ENCODE measurements at regions not wholly inside any gene's neighbourhood (a gene's known extent, or its start where the extent isn't known, plus 50 kb on each side); places are given as distances from the start of the nearest gene placed in this dataset.
"Not testable (repeated sequence)": the region's sequence is repeated elsewhere in the genome, so short reads cannot be mapped to it uniquely, and the experiment has no call there.

GRCh38 chrX:95218976-95219375 is 1465.7 kb upstream of the DIAPH2 start:
- no peak for DNase-seq

- no peak for DNase-seq
Observed at GRCh38 chrX:95248386-95248785, 1436.3 kb upstream of the DIAPH2 start.

GRCh38 chrX:95290455-95290854 is 1394.2 kb upstream of the DIAPH2 start:
- DNase-seq: no peak

GRCh38 chrX:95291561-95291960 is 1393.1 kb upstream of the DIAPH2 start:
- DNase-seq: no peak

- DNase-seq: no peak
Observed at GRCh38 chrX:95318882-95319281, 1365.8 kb upstream of the DIAPH2 start.

- no peak for DNase-seq
Observed at GRCh38 chrX:95325185-95325584, 1359.5 kb upstream of the DIAPH2 start.

- no peak for DNase-seq
Observed at GRCh38 chrX:95330292-95330691, 1354.3 kb upstream of the DIAPH2 start.

- no peak for DNase-seq
Observed at GRCh38 chrX:95332530-95332929, 1352.1 kb upstream of the DIAPH2 start.

GRCh38 chrX:95346856-95347255 is 1337.8 kb upstream of the DIAPH2 start:
- no peak for DNase-seq

- no peak for DNase-seq
Observed at GRCh38 chrX:95350774-95351488, 1333.7 kb upstream of the DIAPH2 start.

GRCh38 chrX:95367286-95367685 is 1317.4 kb upstream of the DIAPH2 start:
- DNase-seq: no peak

GRCh38 chrX:95382799-95383198 is 1301.8 kb upstream of the DIAPH2 start:
- no peak for DNase-seq

GRCh38 chrX:95383778-95384177 is 1300.9 kb upstream of the DIAPH2 start:
- DNase-seq: no peak

GRCh38 chrX:95427389-95427788 is 1257.3 kb upstream of the DIAPH2 start:
- no peak for DNase-seq

- no peak for DNase-seq
Observed at GRCh38 chrX:95435198-95435597, 1249.4 kb upstream of the DIAPH2 start.

- no peak for DNase-seq
Observed at GRCh38 chrX:95441836-95442235, 1242.8 kb upstream of the DIAPH2 start.

- no peak for DNase-seq
Observed at GRCh38 chrX:95484781-95485180, 1199.9 kb upstream of the DIAPH2 start.

GRCh38 chrX:95505721-95506120 is 1178.9 kb upstream of the DIAPH2 start:
- DNase-seq: no peak

- DNase-seq: no peak
Observed at GRCh38 chrX:95509474-95509873, 1175.2 kb upstream of the DIAPH2 start.

- not testable (repeated sequence) for DNase-seq
Observed at GRCh38 chrX:95524018-95524417, 1160.6 kb upstream of the DIAPH2 start.

GRCh38 chrX:95536111-95536510 is 1148.5 kb upstream of the DIAPH2 start:
- no peak for DNase-seq

- DNase-seq: no peak
Observed at GRCh38 chrX:95536661-95537060, 1148.0 kb upstream of the DIAPH2 start.

- no peak for DNase-seq
Observed at GRCh38 chrX:95539041-95539440, 1145.6 kb upstream of the DIAPH2 start.

GRCh38 chrX:95549552-95549951 is 1135.1 kb upstream of the DIAPH2 start:
- not testable (repeated sequence) for DNase-seq

GRCh38 chrX:95585321-95585720 is 1099.3 kb upstream of the DIAPH2 start:
- DNase-seq: no peak
